ENCODE measurements at regions not wholly inside any gene's neighbourhood (a gene's known extent, or its start where the extent isn't known, plus 50 kb on each side); places are given as distances from the start of the nearest gene placed in this dataset.

GRCh38 chrX:18016941-18017340 lies 155.8 kb upstream of the RAI2 start:
- TF ChIP-seq, protein P1, sequence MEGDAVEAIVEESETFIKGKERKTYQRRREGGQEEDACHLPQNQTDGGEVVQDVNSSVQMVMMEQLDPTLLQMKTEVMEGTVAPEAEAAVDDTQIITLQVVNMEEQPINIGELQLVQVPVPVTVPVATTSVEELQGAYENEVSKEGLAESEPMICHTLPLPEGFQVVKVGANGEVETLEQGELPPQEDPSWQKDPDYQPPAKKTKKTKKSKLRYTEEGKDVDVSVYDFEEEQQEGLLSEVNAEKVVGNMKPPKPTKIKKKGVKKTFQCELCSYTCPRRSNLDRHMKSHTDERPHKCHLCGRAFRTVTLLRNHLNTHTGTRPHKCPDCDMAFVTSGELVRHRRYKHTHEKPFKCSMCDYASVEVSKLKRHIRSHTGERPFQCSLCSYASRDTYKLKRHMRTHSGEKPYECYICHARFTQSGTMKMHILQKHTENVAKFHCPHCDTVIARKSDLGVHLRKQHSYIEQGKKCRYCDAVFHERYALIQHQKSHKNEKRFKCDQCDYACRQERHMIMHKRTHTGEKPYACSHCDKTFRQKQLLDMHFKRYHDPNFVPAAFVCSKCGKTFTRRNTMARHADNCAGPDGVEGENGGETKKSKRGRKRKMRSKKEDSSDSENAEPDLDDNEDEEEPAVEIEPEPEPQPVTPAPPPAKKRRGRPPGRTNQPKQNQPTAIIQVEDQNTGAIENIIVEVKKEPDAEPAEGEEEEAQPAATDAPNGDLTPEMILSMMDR (IDR thresholded peaks at IDR 0.05): no peak
- no peak for TF ChIP-seq POLR2A (IDR thresholded peaks at IDR 0.05)

Measured in uterus (tissue), 2 donors.